MM.1S (cell line): ENCODE measurements at regions not wholly inside any gene's neighbourhood (a gene's known extent, or its start where the extent isn't known, plus 50 kb on each side); places are given as distances from the start of the nearest gene placed in this dataset.

Source experiments
- EZH2 ChIP-seq: fragments of 300-600 bp; sonication (generic); optimal IDR thresholded peaks from 2 replicates; pipeline ENCODE3; 2017; ENCODE audit warnings: low read depth, mild to moderate bottlenecking, antibody characterized with exemption, low read length, mixed read lengths
- EZH2phosphoT487 ChIP-seq: fragments of 300-600 bp; sonication (generic); IDR thresholded peaks from 2 replicates; pipeline ENCODE4 v1.6.1; 2018; ENCODE audit warnings: antibody characterized with exemption, low read length
- TF ChIP-seq, protein P1 (sequence below): fragments of 300-600 bp; sonication (generic); IDR thresholded peaks from 2 replicates; pipeline ENCODE4 v1.5.1; 2016; ENCODE audit warnings: antibody characterized with exemption, low read length, mixed read lengths

DNA sequence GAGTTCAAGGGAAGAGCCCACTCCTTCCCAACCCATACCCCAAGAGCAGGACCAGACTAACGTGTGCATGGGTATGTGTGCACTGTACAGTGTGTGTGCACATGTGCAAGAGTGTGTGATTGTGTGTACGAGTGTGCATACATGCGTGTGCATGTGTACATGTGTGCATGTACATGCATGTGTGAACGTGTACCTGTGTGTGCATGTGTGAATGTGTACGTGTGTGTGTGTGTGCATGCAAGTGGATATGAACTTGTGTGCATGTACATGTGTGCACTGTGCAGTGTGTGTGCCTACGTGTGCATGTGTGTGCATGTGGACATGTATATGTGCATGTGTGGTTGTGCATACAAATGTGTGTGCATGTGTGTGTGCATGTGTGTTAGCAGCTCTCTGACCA, 223.1 kb downstream of the RBFOX3 start:
- TF ChIP-seq, protein P1, sequence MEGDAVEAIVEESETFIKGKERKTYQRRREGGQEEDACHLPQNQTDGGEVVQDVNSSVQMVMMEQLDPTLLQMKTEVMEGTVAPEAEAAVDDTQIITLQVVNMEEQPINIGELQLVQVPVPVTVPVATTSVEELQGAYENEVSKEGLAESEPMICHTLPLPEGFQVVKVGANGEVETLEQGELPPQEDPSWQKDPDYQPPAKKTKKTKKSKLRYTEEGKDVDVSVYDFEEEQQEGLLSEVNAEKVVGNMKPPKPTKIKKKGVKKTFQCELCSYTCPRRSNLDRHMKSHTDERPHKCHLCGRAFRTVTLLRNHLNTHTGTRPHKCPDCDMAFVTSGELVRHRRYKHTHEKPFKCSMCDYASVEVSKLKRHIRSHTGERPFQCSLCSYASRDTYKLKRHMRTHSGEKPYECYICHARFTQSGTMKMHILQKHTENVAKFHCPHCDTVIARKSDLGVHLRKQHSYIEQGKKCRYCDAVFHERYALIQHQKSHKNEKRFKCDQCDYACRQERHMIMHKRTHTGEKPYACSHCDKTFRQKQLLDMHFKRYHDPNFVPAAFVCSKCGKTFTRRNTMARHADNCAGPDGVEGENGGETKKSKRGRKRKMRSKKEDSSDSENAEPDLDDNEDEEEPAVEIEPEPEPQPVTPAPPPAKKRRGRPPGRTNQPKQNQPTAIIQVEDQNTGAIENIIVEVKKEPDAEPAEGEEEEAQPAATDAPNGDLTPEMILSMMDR, result no peak
- TF ChIP-seq EZH2phosphoT487 (no peak), EZH2 (no peak)
